H1 (cell line): ENCODE measurements at regions not wholly inside any gene's neighbourhood (a gene's known extent, or its start where the extent isn't known, plus 50 kb on each side); places are given as distances from the start of the nearest gene placed in this dataset.

Experiments used
- CTCF ChIA-PET: fragments of 300-600 bp; sonication (Branson Sonifier 250); formaldehyde crosslinking; loops from one replicate; lab custom pipeline; 2021; ENCODE audit not compliant: partially characterized antibody; lab: Charles Lee
- POLR2A ChIA-PET: fragments of 300-600 bp; sonication (Branson Sonifier 250); formaldehyde crosslinking; loops from one replicate; lab custom pipeline; 2021; ENCODE audit warnings: inconsistent platforms; ENCODE audit not compliant: partially characterized antibody; lab: Charles Lee
- DNase-seq, 2 experiments: peaks; one replicate each; pipeline versions ENCODE4 v3.0.0 to v3.0.0-alpha.2; 2010 to 2022; ENCODE audit warnings: low spot score in 2 of 2, low read depth in 1 of 2, mixed read lengths in 1 of 2
- FAIRE-seq: peaks from 2 replicates; lab custom pipeline; 2011; peaks lifted over from hg19 to GRCh38; lab: Jason Lieb, UNC
- H2AFZ ChIP-seq: 2 replicates; pipeline ENCODE4 v1.8.1; 2012; ENCODE audit warnings: low read length, inconsistent platforms
- H2AK5ac ChIP-seq: 2 replicates; pipeline ENCODE4 v1.6.1; 2013; ENCODE audit warnings: low read depth, low read length
- H2BK120ac ChIP-seq: replicated peaks from 2 replicates; pipeline ENCODE3; 2013; ENCODE audit warnings: low read depth, low read length, inconsistent platforms
- H2BK12ac ChIP-seq: 2 replicates; pipeline ENCODE4 v1.6.1; 2013; ENCODE audit warnings: low read depth, low read length
- H2BK15ac ChIP-seq: 2 replicates; pipeline ENCODE4 v1.6.1; 2013; ENCODE audit warnings: low read length
- H2BK20ac ChIP-seq: 2 replicates; pipeline ENCODE4 v1.6.1; 2013; ENCODE audit warnings: low read length
- H2BK5ac ChIP-seq: 2 replicates; pipeline ENCODE4 v1.6.1; 2013; ENCODE audit warnings: low read depth, low read length
- H3K14ac ChIP-seq: 2 replicates; pipeline ENCODE4 v1.6.1; 2013; ENCODE audit warnings: inconsistent platforms; ENCODE audit not compliant: insufficient read length
- H3K18ac ChIP-seq: 2 replicates; pipeline ENCODE4 v1.6.1; 2013; ENCODE audit warnings: low read length; ENCODE audit errors: extremely low read depth
- H3K23ac ChIP-seq: 2 replicates; pipeline ENCODE4 v1.6.1; 2013; ENCODE audit warnings: inconsistent platforms; ENCODE audit not compliant: insufficient read length
- H3K23me2 ChIP-seq: 2 replicates; pipeline ENCODE4 v1.6.1; 2013; ENCODE audit warnings: low read depth, low read length
- H3K27ac ChIP-seq: 2 replicates; pipeline ENCODE4 v1.6.1; 2011; ENCODE audit warnings: low read depth, low read length, inconsistent platforms
- H3K27me3 ChIP-seq, 4 experiments: replicated peaks in 1 of 4; 1 replicate in 1 of 4; 2 replicates in 3 of 4; pipeline versions ENCODE4 v1.6.1 to v1.8.1; 2011 to 2013; ENCODE audit warnings: low read length in 3 of 4, mild to moderate bottlenecking in 3 of 4, inconsistent platforms in 2 of 4, mixed read lengths in 2 of 4, moderate library complexity in 1 of 4; ENCODE audit not compliant: control insufficient read depth in 3 of 4, insufficient read depth in 3 of 4; ENCODE audit errors: extremely low read depth in 1 of 4
- H3K36me3 ChIP-seq, 4 experiments: 2 replicates each; pipeline versions ENCODE4 v1.6.1 to v1.8.1; 2011 to 2013; ENCODE audit warnings: mild to moderate bottlenecking in 4 of 4, low read length in 3 of 4, moderate library complexity in 2 of 4, control low read depth in 1 of 4, inconsistent platforms in 1 of 4; ENCODE audit not compliant: insufficient read depth in 4 of 4, control insufficient read depth in 2 of 4
- H3K4ac ChIP-seq: replicated peaks from 2 replicates; pipeline ENCODE3; 2013; ENCODE audit warnings: low read length, low read depth, mixed read lengths, inconsistent platforms; ENCODE audit not compliant: insufficient read length
- H3K4me1 ChIP-seq, 4 experiments: replicated peaks in 1 of 4; 1 replicate in 1 of 4; 2 replicates in 3 of 4; pipeline versions ENCODE4 v1.6.1 to v1.8.1; 2011 to 2013; ENCODE audit warnings: low read length in 3 of 4, inconsistent platforms in 2 of 4, mixed read lengths in 1 of 4; ENCODE audit not compliant: insufficient read depth in 4 of 4, control insufficient read depth in 3 of 4
- H3K4me2 ChIP-seq, 2 experiments: 2 replicates each; pipeline versions ENCODE4 v1.6.1 to v1.8.1; 2011 to 2013; ENCODE audit warnings: low read depth in 2 of 2, low read length in 2 of 2, control low read depth in 1 of 2, inconsistent platforms in 1 of 2, mild to moderate bottlenecking in 1 of 2; ENCODE audit not compliant: insufficient read depth in 1 of 2
- H3K4me3 ChIP-seq, 4 experiments: fragments of 200-600, 300-600 bp in 1 of 4; sonication (generic), shearing (Covaris generic), sonication (Bioruptor Twin) in 1 of 4; 2 replicates each; pipeline versions ENCODE4 v1.5.1 to v1.8.1; 2011 to 2016; ENCODE audit warnings: low read length in 4 of 4, low read depth in 3 of 4, control low read depth in 2 of 4, inconsistent platforms in 2 of 4, mild to moderate bottlenecking in 2 of 4, mixed read lengths in 1 of 4, moderate library complexity in 1 of 4; ENCODE audit not compliant: insufficient read depth in 2 of 4; ENCODE audit errors: extremely low read depth in 1 of 4
- H3K56ac ChIP-seq: replicated peaks from 2 replicates; pipeline ENCODE3; 2013; ENCODE audit warnings: low read depth, mild to moderate bottlenecking, mixed read lengths, low read length, inconsistent platforms; ENCODE audit not compliant: insufficient read length
- H3K79me1 ChIP-seq: 2 replicates; pipeline ENCODE4 v1.6.1; 2013; ENCODE audit warnings: low read depth, low read length, control low read depth
- H3K79me2 ChIP-seq, 2 experiments: 2 replicates each; pipeline versions ENCODE4 v1.6.1 to v1.8.1; 2012 to 2013; ENCODE audit warnings: low read length in 2 of 2, mild to moderate bottlenecking in 2 of 2, inconsistent platforms in 1 of 2; ENCODE audit not compliant: insufficient read depth in 2 of 2, control insufficient read depth in 1 of 2
- H3K9ac ChIP-seq, 4 experiments: replicated peaks in 1 of 4; 1 replicate in 1 of 4; 2 replicates in 3 of 4; pipeline versions ENCODE4 v1.6.1 to v1.8.1; 2011 to 2013; ENCODE audit warnings: low read depth in 3 of 4, low read length in 3 of 4, control low read depth in 2 of 4, mild to moderate bottlenecking in 2 of 4, moderate library complexity in 2 of 4, inconsistent platforms in 1 of 4; ENCODE audit errors: extremely low read depth in 1 of 4
- H3K9me3 ChIP-seq, 2 experiments: 2 replicates each; pipeline versions ENCODE4 v1.6.1 to v1.8.1; 2012 to 2013; ENCODE audit warnings: mild to moderate bottlenecking in 2 of 2, moderate library complexity in 2 of 2, control low read depth in 1 of 2, inconsistent platforms in 1 of 2, low read depth in 1 of 2, low read length in 1 of 2, mixed read lengths in 1 of 2; ENCODE audit not compliant: insufficient read depth in 2 of 2
- H4K20me1 ChIP-seq, 2 experiments: replicated peaks in 1 of 2; 2 replicates each; pipeline versions ENCODE3 to v1.8.1; 2011 to 2013; ENCODE audit warnings: inconsistent platforms in 2 of 2, low read length in 2 of 2, mild to moderate bottlenecking in 1 of 2; ENCODE audit not compliant: insufficient read depth in 2 of 2, control insufficient read depth in 1 of 2
- H4K5ac ChIP-seq: 2 replicates; pipeline ENCODE4 v1.6.1; 2013; ENCODE audit warnings: low read length, low read depth, mixed read lengths, inconsistent platforms; ENCODE audit not compliant: insufficient read length
- H4K8ac ChIP-seq: 2 replicates; pipeline ENCODE4 v1.8.0; 2013; ENCODE audit warnings: mild to moderate bottlenecking, moderate library complexity, low read length, inconsistent platforms; ENCODE audit not compliant: insufficient read depth; ENCODE audit errors: extremely low read depth
- H4K91ac ChIP-seq: replicated peaks from 2 replicates; pipeline ENCODE3; 2013; ENCODE audit warnings: low read length, mixed read lengths, inconsistent platforms; ENCODE audit not compliant: insufficient read length
- ASH2L ChIP-seq: fragments of 200-600, 300-600 bp; sonication (generic); IDR thresholded peaks from one replicate; pipeline ENCODE4 v1.7.1; 2017; ENCODE audit warnings: low read length
- ATF2 ChIP-seq: IDR thresholded peaks from 2 replicates; pipeline ENCODE4 v1.6.1; 2012; ENCODE audit warnings: low read length, inconsistent platforms
- ATF3 ChIP-seq: IDR thresholded peaks from 2 replicates; pipeline ENCODE4 v1.6.1; 2011; ENCODE audit warnings: low read depth, mild to moderate bottlenecking, low read length; ENCODE audit not compliant: insufficient read depth
- CBX5 ChIP-seq: fragments of 300-800, 300-1000 bp; sonication (generic); IDR thresholded peaks from 2 replicates; pipeline ENCODE4 v1.7.1; 2016; ENCODE audit warnings: antibody characterized with exemption, low read length, low read depth
- CHD2 ChIP-seq: IDR thresholded peaks from 2 replicates; pipeline ENCODE4 v1.6.1; 2012; ENCODE audit warnings: low read length, improper control_type of control experiment
- CTCF ChIP-seq, 3 experiments: IDR thresholded peaks; 1 replicate in 2 of 3; 2 replicates in 1 of 3; pipeline versions ENCODE4 v1.5.1 to v1.6.1; 2011; ENCODE audit warnings: low read length in 3 of 3, mild to moderate bottlenecking in 3 of 3, inconsistent platforms in 2 of 3, low read depth in 1 of 3, moderate library complexity in 1 of 3; ENCODE audit not compliant: insufficient read depth in 1 of 3; ENCODE audit errors: control extremely low read depth in 1 of 3
- EZH2 ChIP-seq: fragments of 200-600 bp; sonication (generic); IDR thresholded peaks from 2 replicates; pipeline ENCODE4 v1.7.1; 2012; ENCODE audit warnings: low read depth, mild to moderate bottlenecking, moderate library complexity, low read length, inconsistent platforms; ENCODE audit not compliant: severe bottlenecking
- SIN3A ChIP-seq, 2 experiments: IDR thresholded peaks in 1 of 2; conservative IDR thresholded peaks in 1 of 2; 2 replicates each; pipeline ENCODE4 v1.6.1; 2011 to 2012; ENCODE audit warnings: low read length in 2 of 2, improper control_type of control experiment in 1 of 2, low read depth in 1 of 2, mild to moderate bottlenecking in 1 of 2
- SIX5 ChIP-seq: IDR thresholded peaks from 2 replicates; pipeline ENCODE4 v1.6.1; 2011; ENCODE audit warnings: mild to moderate bottlenecking, low read depth, low read length
- TEAD4 ChIP-seq: IDR thresholded peaks from 2 replicates; pipeline ENCODE4 v1.6.1; 2012; ENCODE audit warnings: low read depth, low read length, inconsistent platforms, mixed read lengths
- YY1 ChIP-seq: IDR thresholded peaks from 2 replicates; pipeline ENCODE4 v1.6.1; 2011; ENCODE audit warnings: low read depth, mild to moderate bottlenecking, low read length

- H3K4ac ChIP-seq = no peak overlapping the region
- no peak overlapping the region for H3K4me3 ChIP-seq
- H3K79me1 ChIP-seq = no peaks in the 10 kb centered on the region
- no peak overlapping the region for H4K8ac ChIP-seq
- no peaks in the 10 kb centered on the region for H3K23me2 ChIP-seq
- no peak overlapping the region for H2BK5ac ChIP-seq
- H2AFZ ChIP-seq = no peak overlapping the region
- H4K91ac ChIP-seq = no peak overlapping the region
- no peak overlapping the region for H2BK15ac ChIP-seq
- DNase-seq = no peak
- H3K27me3 ChIP-seq = no peaks in the 10 kb centered on the region
- ChIA-PET CTCF (no interaction called here), POLR2A (no interaction called here)
- no peaks in the 10 kb centered on the region for H3K36me3 ChIP-seq
- H3K14ac ChIP-seq = no peak overlapping the region
- H3K9me3 ChIP-seq = no peaks in the 10 kb centered on the region
- H3K4me1 ChIP-seq = no peaks in the 10 kb centered on the region
- no peak overlapping the region for H2AK5ac ChIP-seq
- H3K18ac ChIP-seq = no peak overlapping the region
- no peak overlapping the region for H3K4me2 ChIP-seq
- no peak overlapping the region for H4K5ac ChIP-seq
- H2BK20ac ChIP-seq = no peak overlapping the region
- no peak overlapping the region for H3K23ac ChIP-seq
- H4K20me1 ChIP-seq = no peaks in the 10 kb centered on the region
- H3K27ac ChIP-seq = no peak overlapping the region
- no peak overlapping the region for H3K9ac ChIP-seq
- H2BK120ac ChIP-seq = no peak overlapping the region
- H3K79me2 ChIP-seq = no peaks in the 10 kb centered on the region
- no peak overlapping the region for H2BK12ac ChIP-seq
- FAIRE-seq = no peak
- no peak overlapping the region for H3K56ac ChIP-seq
- TF ChIP-seq CTCF (IDR thresholded peaks at IDR 0.05; ENCODE audit: control extremely low read depth in 1 of 3, insufficient read depth in 1 of 3, low read depth in 1 of 3, low read length in 3 of 3) (no peak), YY1 (no peak), CBX5 (no peak), TEAD4 (no peak), EZH2 (no peak), ASH2L (no peak), SIN3A (conservative IDR thresholded peaks at IDR 0.05 in 1 of 2, IDR thresholded peaks at IDR 0.05 in 1 of 2; ENCODE audit: low read depth in 1 of 2, low read length in 2 of 2) (no peak), ATF2 (no peak), ATF3 (no peak), SIX5 (no peak), CHD2 (no peak)
These were observed 148.0 kb downstream of the PDHA2 start for GRCh38 chr4:95987851-95988250.
